Eye (tissue), 1 donor: ENCODE measurements at regions not wholly inside any gene's neighbourhood (a gene's known extent, or its start where the extent isn't known, plus 50 kb on each side); places are given as distances from the start of the nearest gene placed in this dataset.

Experiments used
- DNase-seq: peaks from one replicate; pipeline ENCODE4 v3.0.0-alpha.2; 2015

- DNase-seq, result no peak
These were observed 237.2 kb downstream of the SPATA18 start for GRCh38 chr4:52288212-52288855.

GRCh38 chr4:52290466-52290865 is 239.4 kb downstream of the SPATA18 start:
- peak; percentile 60 for DNase-seq

DNA sequence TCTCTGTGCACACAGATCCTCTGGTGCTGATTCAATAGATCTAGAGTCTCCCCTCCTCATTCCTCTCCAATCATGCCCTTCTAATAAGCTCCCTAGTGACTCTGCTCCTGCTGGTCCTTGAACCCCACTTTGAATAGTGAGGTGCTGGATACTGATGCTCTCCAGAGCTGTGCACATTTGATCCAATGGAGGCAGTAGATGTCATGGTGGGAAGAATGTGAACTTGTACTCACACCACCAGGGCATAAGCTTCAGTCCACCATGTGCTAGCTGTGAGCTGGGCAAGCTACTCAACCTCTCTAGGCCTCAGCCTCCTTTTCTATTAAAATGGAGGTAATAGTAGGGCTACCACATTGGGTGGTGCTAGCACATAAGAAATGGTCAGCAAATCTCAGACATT is 241.1 kb downstream of the SPATA18 start:
- no peak for DNase-seq

GRCh38 chr4:52296341-52296740 is 245.2 kb downstream of the SPATA18 start:
- no peak for DNase-seq

DNA sequence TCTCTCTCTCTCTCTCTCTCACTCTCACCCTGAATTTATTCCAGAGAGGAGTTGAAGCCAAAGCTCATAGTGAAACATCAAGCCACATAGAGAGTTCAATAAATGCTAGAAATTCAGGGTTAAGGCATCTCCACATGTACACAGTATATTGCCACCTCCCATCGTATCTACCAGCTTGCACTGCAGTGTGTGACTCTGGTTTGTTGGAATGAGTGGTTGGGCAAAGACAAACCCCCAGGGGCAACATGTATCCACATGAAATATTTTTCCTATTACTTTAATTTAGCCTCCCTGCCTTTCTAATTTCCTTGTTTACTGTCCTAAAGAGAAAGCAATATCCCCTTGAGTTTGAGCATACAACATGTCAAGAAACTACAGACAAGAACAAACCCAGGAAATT is 247.3 kb downstream of the SPATA18 start:
- DNase-seq, result peak; percentile 3

GRCh38 chr4:52299120-52299519 is 248.0 kb downstream of the SPATA18 start:
- DNase-seq, result peak; percentile 11

DNA sequence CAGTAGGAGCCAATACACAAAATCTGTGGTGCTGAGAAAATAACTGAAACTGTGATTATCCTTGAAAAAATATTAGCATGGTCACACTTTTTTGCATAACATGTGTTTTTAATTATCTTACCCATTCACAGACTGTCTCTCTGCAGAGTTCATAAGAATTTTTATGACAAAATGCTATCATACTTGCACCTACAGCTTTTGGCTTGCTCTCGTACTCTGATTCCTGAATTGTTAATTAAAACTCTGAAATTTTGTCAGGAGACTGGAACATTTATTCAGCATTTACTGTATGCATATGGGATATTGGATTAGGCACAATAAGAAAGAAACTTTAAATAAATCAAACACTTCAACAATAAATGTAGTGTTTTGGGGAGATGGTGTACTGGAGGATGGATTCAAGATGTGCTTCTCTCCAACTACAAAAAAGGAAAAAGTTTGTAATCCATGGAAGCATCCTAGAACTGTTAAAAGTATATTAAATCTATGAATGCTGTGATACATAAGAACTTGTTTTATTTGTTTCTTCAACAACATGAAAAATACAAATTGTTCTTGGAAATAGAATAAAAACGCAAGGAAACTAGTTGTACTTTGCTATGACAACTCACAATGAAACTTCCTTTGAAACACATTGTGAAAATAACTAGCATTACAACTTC is 260.5 kb downstream of the SPATA18 start:
- no peak for DNase-seq

DNA sequence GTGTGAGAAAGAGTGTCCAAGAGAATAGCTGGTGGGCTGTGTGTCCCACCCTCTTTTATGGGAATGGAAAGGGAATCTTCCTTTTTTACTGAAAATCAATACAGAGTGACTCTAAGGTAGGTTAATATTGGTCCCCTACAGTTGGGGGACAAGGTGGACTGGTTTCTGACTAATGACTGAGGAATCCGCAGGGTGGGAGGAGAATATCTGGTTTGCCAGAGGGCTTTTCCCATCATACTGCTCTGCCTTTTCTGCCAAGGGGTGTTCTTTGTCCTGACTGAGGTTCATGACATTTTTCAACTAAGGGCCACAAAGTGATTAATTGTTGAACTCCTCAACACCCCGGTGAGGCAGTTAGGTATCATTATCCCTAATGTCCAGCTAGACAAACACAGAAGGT is 261.6 kb downstream of the SPATA18 start:
- DNase-seq, result no peak

DNA sequence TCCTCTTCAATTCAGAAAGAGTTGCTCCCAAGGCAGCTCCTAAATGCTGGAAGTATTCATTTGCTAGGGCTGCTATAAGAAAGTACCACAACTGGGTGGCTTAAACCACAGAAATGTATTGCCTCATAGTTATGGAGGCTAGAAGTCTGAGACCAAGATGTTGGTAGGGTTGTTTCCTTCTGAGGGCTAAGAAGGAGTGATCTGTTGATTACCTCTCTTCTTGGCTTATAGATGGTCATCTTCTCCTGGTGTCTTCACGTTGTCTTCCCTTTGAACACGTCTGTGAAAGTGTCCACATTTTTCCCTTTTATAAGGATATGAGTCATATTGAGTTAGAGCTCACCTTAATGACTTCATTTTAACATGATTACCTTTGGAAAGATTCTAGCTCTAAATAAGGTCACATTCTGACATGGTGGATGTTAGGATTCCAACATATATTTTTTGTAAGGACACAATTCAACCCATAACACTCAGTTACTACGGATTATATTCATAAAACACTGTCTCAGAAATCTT is 266.3 kb downstream of the SPATA18 start:
- no peak for DNase-seq

- no peak for DNase-seq
These were observed 266.9 kb downstream of the SPATA18 start for GRCh38 chr4:52317981-52318380.

GRCh38 chr4:52329894-52330293 is 278.8 kb downstream of the SPATA18 start:
- DNase-seq, result peak; percentile 6

GRCh38 chr4:52343595-52343994 is 292.5 kb downstream of the SPATA18 start:
- no peak for DNase-seq

DNA sequence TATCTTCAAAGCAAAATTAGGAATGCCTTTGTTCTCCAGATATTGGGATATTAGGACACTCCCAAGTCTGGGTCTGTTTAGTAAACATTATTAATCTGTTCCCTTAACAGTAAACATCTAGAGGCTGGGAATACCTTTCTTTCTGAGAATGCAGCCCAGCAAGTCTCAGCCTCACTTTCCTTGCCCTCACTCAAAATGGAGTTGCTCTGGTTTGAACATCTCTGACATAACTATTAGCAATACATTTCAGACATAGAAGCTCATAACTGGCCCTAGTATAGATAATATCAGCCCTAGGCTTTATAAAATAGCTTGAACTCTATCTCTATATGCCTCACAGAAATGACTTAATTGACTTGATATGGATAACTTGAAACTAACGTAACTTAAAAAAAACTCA is 299.8 kb downstream of the SPATA18 start:
- DNase-seq, result no peak

- no peak for DNase-seq
These were observed 300.7 kb downstream of the USP46 start for GRCh38 chr4:52358366-52358765.

DNA sequence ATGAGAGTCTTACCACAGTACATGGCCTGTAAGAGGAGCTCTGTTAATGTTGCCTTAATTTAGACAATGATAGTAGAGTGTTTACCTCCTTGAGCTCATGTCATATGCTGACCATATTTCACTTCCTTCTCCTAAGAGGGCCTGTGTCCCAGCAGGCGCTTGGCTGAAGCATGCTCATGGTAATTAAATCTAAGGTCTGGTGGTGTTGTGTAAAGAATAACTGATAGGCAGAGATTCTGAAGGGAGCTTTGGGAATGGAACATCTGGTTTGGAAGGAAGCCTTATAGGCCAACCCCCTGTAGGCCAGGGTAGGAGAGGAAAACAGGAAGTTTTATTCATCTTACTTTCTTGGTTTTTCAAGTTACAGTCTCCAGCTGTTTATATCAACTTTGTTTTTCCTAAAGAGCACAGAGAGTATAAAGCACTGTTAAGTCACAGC is 300.2 kb downstream of the USP46 start:
- peak; percentile 21 for DNase-seq

- DNase-seq, result no peak
These were observed 292.9 kb downstream of the USP46 start for GRCh38 chr4:52366191-52366590.

GRCh38 chr4:52366621-52367020 is 292.5 kb downstream of the USP46 start:
- DNase-seq, result no peak

DNA sequence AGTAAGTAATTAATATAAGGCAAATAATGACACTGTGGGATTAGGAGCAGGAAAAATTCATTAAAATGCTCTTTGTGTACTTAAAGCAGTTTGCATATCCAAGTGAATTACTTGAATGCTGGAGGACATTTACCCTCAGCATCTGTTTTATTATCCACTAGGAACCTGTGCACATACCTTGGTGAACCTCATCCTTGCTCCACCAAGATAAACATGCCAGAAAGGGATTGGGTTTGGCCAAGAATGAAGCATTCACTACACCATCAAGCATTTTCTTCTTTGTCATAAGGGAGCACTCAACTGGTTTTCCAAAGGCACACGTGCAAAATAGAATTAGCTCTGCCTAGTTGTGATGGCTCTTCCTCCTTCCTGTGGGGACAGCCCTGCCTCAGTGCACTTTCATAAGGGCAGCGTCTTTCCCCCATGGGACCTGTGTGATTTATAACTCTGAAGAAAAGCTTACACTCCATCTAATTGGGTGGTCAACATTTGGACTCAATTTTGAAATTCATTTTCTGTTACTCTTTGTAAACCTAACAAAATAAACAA is 291.7 kb downstream of the USP46 start:
- peak; percentile 30 for DNase-seq

GRCh38 chr4:52368895-52369294 is 290.2 kb downstream of the USP46 start:
- no peak for DNase-seq

GRCh38 chr4:52369649-52370048 is 289.5 kb downstream of the USP46 start:
- DNase-seq, result no peak

DNA sequence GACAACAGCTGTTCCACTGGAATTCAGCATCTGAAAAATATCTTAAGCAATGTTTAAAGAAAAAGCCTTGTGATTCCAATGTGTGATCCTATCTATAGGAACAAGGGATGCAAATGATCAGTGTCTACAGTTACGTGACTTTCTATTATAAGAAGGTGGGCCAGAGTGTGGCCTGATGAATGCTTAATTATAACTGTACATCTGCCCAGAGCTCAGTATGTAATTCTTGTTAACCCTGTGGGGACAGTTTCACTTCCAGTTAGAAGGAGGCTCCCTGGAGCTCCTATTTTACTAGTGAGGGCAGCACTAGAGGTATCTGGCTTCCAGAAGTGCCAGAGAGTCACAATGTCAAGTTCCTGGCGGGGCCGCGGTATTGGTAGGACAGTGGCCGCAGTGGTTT is 288.5 kb downstream of the USP46 start:
- DNase-seq, result no peak

DNA sequence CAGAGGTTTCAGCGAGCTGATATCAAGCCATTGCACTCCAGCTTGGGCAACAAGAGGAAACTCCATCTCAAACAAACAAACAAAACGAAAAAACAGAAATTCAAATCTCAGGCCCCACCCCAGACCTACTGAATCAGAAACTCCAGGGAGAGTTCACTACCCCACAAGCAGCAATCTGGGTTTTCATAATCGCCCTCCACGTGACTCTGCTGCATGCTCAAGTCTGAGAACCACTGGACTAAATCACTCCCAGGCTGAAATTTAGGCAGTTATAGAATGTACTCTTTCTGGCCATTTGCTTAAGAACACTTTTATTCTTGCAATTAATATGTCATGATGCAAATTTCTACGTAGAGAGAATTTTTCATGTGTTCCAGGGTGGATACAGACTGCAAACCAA is 287.3 kb downstream of the USP46 start:
- no peak for DNase-seq

GRCh38 chr4:52372269-52372668 is 286.8 kb downstream of the USP46 start:
- DNase-seq, result no peak

DNA sequence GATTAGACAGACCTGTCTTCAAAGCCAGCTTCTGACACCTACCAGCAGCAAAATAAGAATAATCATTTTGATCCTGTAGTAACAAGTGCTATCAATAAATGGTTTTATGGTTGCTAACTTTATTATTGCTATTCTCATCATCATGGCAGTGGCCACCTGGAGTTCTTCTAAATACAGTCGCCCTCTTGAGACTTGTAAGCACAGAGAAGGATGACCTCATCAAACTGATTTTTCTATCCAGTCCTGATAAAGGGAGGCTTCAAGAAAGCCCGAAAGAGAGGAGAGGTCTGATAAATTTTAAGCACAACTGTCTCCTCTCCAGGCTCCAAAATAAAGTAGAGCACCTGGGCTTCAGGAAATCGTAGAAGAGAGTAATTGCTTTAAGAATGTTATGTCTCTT is 286.4 kb downstream of the USP46 start:
- no peak for DNase-seq
